ENCODE measurements at regions not wholly inside any gene's neighbourhood (a gene's known extent, or its start where the extent isn't known, plus 50 kb on each side); places are given as distances from the start of the nearest gene placed in this dataset.

DNA sequence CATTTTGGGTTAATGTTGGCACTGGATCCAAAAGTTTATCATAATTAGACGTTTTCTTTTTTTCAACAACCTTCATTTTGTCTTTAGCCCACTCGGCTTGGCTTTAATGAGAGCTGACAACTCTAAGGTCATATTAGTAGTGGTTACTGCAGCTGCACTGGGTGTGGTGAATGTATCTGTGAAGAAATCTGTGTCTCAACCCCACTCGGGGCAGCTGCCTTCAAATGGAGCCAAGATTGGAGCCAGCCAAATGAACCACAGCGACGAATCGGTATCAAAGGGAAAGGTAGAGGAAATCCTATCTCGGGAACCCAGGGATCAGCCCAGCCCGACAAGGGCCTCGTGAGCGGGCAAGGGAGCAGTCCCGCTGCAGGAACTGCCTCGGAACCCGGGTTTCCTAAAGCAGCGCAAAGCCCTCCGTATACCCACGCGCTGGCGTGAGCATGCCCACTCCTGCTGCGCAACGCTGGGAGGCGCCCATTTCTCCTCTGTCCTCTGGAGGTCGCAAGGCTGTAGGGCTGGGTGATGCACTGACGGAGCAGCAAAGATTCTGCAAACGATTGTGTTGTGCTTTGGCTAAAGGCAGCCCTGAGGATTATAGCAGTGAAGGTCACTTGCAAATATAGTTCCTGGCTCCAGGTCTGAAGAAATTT, 98.7 kb upstream of the MBL2 start:
- Mint-ChIP-seq H3K4me3 (ENCODE audit: low read depth, unreplicated experiment) (no peak overlapping the region), H3K36me3 (ENCODE audit: insufficient read depth, unreplicated experiment) (no peaks in the 10 kb centered on the region), H3K27me3 (ENCODE audit: unreplicated experiment) (no peaks in the 10 kb centered on the region), H3K27ac (ENCODE audit: unreplicated experiment) (no peak overlapping the region), H3K4me1 (ENCODE audit: low read depth, unreplicated experiment) (peaks cover 12% of the 10 kb centered on the region), H3K9me3 (ENCODE audit: low read depth, unreplicated experiment) (peaks cover 3% of the 10 kb centered on the region)
- CTCF ChIA-PET, result interaction anchor here (0.5 kb wide), 1 partner anchor 129 kb away, joined by 3 read pairs; no protein-coding TSS in a partner anchor
- intact Hi-C loops (cut with micrococcal nuclease; ENCODE audit: unreplicated experiment), result no loop called here
- no peak for DNase-seq
- no TSS peak for BruUV-seq (replicated peaks)
- TF ChIP-seq, protein P1, sequence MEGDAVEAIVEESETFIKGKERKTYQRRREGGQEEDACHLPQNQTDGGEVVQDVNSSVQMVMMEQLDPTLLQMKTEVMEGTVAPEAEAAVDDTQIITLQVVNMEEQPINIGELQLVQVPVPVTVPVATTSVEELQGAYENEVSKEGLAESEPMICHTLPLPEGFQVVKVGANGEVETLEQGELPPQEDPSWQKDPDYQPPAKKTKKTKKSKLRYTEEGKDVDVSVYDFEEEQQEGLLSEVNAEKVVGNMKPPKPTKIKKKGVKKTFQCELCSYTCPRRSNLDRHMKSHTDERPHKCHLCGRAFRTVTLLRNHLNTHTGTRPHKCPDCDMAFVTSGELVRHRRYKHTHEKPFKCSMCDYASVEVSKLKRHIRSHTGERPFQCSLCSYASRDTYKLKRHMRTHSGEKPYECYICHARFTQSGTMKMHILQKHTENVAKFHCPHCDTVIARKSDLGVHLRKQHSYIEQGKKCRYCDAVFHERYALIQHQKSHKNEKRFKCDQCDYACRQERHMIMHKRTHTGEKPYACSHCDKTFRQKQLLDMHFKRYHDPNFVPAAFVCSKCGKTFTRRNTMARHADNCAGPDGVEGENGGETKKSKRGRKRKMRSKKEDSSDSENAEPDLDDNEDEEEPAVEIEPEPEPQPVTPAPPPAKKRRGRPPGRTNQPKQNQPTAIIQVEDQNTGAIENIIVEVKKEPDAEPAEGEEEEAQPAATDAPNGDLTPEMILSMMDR (IDR thresholded peaks at IDR 0.05; ENCODE audit: unreplicated experiment), result no peak

DNA sequence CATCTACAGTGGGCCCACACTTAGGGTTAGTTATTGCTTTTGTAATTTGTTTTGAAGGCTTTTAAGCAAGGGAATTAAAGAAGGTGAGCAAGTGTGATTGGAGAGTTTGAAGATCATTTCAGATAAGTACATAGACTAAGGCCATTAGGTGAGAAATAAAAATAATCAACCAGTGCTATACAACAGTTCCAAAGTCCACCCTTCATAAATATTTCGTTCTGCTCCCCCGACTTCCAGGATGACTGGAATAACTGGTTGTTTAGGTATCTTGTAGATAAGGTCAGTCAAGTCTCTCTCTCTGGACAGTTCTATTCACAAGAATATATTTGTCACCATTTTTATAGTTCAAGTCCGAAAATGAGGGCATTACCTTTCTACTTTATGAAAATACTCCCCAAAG, 98.0 kb upstream of the MBL2 start:
- CTCF ChIA-PET, result no interaction called here
- no peak for DNase-seq

DNA sequence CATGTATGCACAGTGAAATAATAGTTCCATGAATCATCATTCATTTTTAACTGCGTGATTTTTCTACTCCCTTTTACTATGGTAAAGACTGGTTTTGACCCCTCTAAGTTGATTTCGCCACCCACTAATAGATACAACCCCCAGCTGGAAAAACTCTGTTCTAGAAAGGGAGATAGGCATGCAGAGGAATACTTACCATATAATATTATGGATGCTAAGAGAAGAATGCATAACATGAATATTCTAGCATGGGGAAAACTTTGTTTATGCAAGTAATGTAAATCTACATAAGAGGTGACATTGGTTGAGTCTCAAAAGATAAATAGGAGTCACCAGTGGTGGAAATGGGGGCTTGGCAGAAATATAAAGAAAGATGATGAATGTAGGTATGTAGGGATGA, 97.3 kb upstream of the MBL2 start:
- CTCF ChIA-PET, result no interaction called here
- no TSS peak for BruUV-seq (replicated peaks)
- peaks cover 3% of the 10 kb centered on the region for H3K9me3 Mint-ChIP-seq (ENCODE audit: low read depth, unreplicated experiment)
- H3K27ac Mint-ChIP-seq (ENCODE audit: unreplicated experiment), result no peak overlapping the region
- TF ChIP-seq, protein P1 (IDR thresholded peaks at IDR 0.05; ENCODE audit: unreplicated experiment), result no peak
- no peaks in the 10 kb centered on the region for H3K27me3 Mint-ChIP-seq (ENCODE audit: unreplicated experiment)
- no peaks in the 10 kb centered on the region for H3K36me3 Mint-ChIP-seq (ENCODE audit: insufficient read depth, unreplicated experiment)
- intact Hi-C loops (cut with micrococcal nuclease; ENCODE audit: unreplicated experiment), result no loop called here
- peaks cover 12% of the 10 kb centered on the region for H3K4me1 Mint-ChIP-seq (ENCODE audit: low read depth, unreplicated experiment)
- H3K4me3 Mint-ChIP-seq (ENCODE audit: low read depth, unreplicated experiment), result no peak overlapping the region
- DNase-seq, result no peak

More for the DNA sequence above, 98.0 kb upstream of the MBL2 start:
- no peak overlapping the region for H3K27ac Mint-ChIP-seq (ENCODE audit: unreplicated experiment)
- H3K4me1 Mint-ChIP-seq (ENCODE audit: low read depth, unreplicated experiment), result peaks cover 12% of the 10 kb centered on the region
- H3K4me3 Mint-ChIP-seq (ENCODE audit: low read depth, unreplicated experiment), result no peak overlapping the region
- H3K27me3 Mint-ChIP-seq (ENCODE audit: unreplicated experiment), result no peaks in the 10 kb centered on the region
- intact Hi-C loops (cut with micrococcal nuclease; ENCODE audit: unreplicated experiment), result no loop called here
- no TSS peak for BruUV-seq (replicated peaks)
- TF ChIP-seq, protein P1 (IDR thresholded peaks at IDR 0.05; ENCODE audit: unreplicated experiment), result no peak
- H3K9me3 Mint-ChIP-seq (ENCODE audit: low read depth, unreplicated experiment), result peaks cover 3% of the 10 kb centered on the region
- no peaks in the 10 kb centered on the region for H3K36me3 Mint-ChIP-seq (ENCODE audit: insufficient read depth, unreplicated experiment)

DNA sequence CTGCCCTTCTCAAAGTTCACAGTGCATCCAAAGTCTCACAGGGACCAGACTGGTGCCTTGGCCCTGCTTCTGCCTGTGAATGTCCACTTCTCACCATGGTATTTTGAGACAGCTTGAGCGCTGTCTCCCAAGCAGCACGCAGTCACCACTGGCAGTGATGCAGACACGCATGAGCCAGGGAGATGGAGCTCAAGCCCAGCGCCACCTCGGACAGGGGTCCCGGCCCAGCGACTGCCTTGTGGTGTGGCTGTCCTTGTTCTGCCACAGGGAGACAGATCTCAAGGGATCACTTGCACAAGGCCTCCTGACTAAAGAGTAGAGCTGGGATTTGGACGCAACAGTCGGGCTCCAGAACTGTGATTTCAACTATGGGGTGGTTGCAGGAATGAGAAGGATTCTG, 92.6 kb upstream of the MBL2 start:
- Mint-ChIP-seq H3K27me3 (ENCODE audit: unreplicated experiment) (no peaks in the 10 kb centered on the region), H3K27ac (ENCODE audit: unreplicated experiment) (no peak overlapping the region), H3K9me3 (ENCODE audit: low read depth, unreplicated experiment) (peaks cover 3% of the 10 kb centered on the region), H3K4me1 (ENCODE audit: low read depth, unreplicated experiment) (peaks cover 12% of the 10 kb centered on the region), H3K4me3 (ENCODE audit: low read depth, unreplicated experiment) (no peak overlapping the region), H3K36me3 (ENCODE audit: insufficient read depth, unreplicated experiment) (no peaks in the 10 kb centered on the region)
- CTCF ChIA-PET, result no interaction called here
- BruUV-seq (replicated peaks), result no TSS peak
- no peak for DNase-seq
- TF ChIP-seq, protein P1 (IDR thresholded peaks at IDR 0.05; ENCODE audit: unreplicated experiment), result no peak
- intact Hi-C loops (cut with micrococcal nuclease; ENCODE audit: unreplicated experiment), result no loop called here

All from Calu3 (cell line).